HEK293T (cell line): ENCODE measurements at regions not wholly inside any gene's neighbourhood (a gene's known extent, or its start where the extent isn't known, plus 50 kb on each side); places are given as distances from the start of the nearest gene placed in this dataset.
"Not testable (repeated sequence)": the region's sequence is repeated elsewhere in the genome, so short reads cannot be mapped to it uniquely, and the experiment has no call there.

Source experiments
- CTBP1 ChIP-seq: fragments of 450-650 bp; IDR thresholded peaks from 2 replicates; pipeline ENCODE4 v1.6.1; 2016; ENCODE audit warnings: borderline replicate concordance
- FOXM1 ChIP-seq: fragments of 450-650 bp; IDR thresholded peaks from 2 replicates; pipeline ENCODE4 v1.6.1; 2017; ENCODE audit warnings: mild to moderate bottlenecking, borderline replicate concordance
- LEF1 ChIP-seq: fragments of 450-650 bp; IDR thresholded peaks from 2 replicates; pipeline ENCODE4 v1.6.1; 2017; ENCODE audit warnings: mild to moderate bottlenecking, borderline replicate concordance
- SP1 ChIP-seq: fragments of 450-650 bp; IDR thresholded peaks from 2 replicates; pipeline ENCODE4 v1.6.1; 2017
- SUZ12 ChIP-seq: fragments of 450-650 bp; IDR thresholded peaks from 2 replicates; pipeline ENCODE4 v1.6.1; 2016; ENCODE audit warnings: mild to moderate bottlenecking
- TF ChIP-seq, protein P1 (sequence below): fragments of 450-650 bp; IDR thresholded peaks from 2 replicates; pipeline ENCODE4 v1.6.1; 2016

DNA sequence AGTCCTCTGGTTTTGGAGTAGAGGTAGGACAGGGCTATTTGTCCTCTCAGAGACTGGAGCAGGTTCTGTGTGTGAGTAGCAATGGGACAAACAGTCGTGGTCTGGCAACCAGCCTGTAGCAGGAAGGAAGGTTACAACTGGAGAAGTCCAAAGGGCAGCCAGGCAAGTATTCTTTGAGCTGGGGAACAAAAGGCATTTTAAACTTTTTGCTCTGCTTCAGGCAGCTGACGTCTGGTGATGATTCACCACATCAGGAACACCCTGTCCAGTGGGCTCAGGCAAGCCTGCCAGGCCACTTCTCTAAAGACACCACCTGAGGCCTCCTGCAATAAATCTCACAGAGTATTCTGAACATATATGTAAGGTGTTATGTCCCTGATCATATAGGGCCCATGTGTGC lies 81.0 kb downstream of the PPIAL4C start:
- not testable (repeated sequence) for TF ChIP-seq CTBP1, SUZ12, FOXM1, LEF1, SP1
- TF ChIP-seq, protein P1, sequence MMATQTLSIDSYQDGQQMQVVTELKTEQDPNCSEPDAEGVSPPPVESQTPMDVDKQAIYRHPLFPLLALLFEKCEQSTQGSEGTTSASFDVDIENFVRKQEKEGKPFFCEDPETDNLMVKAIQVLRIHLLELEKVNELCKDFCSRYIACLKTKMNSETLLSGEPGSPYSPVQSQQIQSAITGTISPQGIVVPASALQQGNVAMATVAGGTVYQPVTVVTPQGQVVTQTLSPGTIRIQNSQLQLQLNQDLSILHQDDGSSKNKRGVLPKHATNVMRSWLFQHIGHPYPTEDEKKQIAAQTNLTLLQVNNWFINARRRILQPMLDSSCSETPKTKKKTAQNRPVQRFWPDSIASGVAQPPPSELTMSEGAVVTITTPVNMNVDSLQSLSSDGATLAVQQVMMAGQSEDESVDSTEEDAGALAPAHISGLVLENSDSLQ, result not testable (repeated sequence)
